RPMI7951 (cell line): ENCODE measurements at regions not wholly inside any gene's neighbourhood (a gene's known extent, or its start where the extent isn't known, plus 50 kb on each side); places are given as distances from the start of the nearest gene placed in this dataset.
A peak's percentile ranks its signal among the peaks of the same experiment; 100 is the strongest.

Experiments used
- DNase-seq: peaks from one replicate; pipeline ENCODE4 v3.0.0-alpha.2; 2012; ENCODE audit warnings: low read depth

- no peak for DNase-seq
Measured at GRCh38 chr5:143693651-143694252, 118.2 kb upstream of the HMHB1 start.

GRCh38 chr5:143692342-143692741 lies 119.6 kb upstream of the HMHB1 start:
- no peak for DNase-seq

GRCh38 chr5:143691945-143692290 lies 120.0 kb upstream of the HMHB1 start:
- no peak for DNase-seq

- DNase-seq, result no peak
Measured at GRCh38 chr5:143691287-143691944, 120.5 kb upstream of the HMHB1 start.

GRCh38 chr5:143687604-143688003 lies 124.4 kb upstream of the HMHB1 start:
- no peak for DNase-seq

- no peak for DNase-seq
Measured at GRCh38 chr5:143685246-143685815, 126.6 kb upstream of the HMHB1 start.

- DNase-seq, result no peak
Measured at GRCh38 chr5:143683459-143683858, 128.5 kb upstream of the HMHB1 start.

GRCh38 chr5:143682929-143683386 lies 129.0 kb upstream of the HMHB1 start:
- DNase-seq, result peak; percentile 11

- DNase-seq, result no peak
Measured at GRCh38 chr5:143682246-143682905, 129.6 kb upstream of the HMHB1 start.

GRCh38 chr5:143680672-143681259 lies 131.2 kb upstream of the HMHB1 start:
- DNase-seq, result no peak

GRCh38 chr5:143679777-143680176 lies 132.2 kb upstream of the HMHB1 start:
- peak; percentile 58 for DNase-seq

GRCh38 chr5:143678148-143678905 lies 133.6 kb upstream of the HMHB1 start:
- DNase-seq, result no peak

- no peak for DNase-seq
Measured at GRCh38 chr5:143677403-143677802, 134.6 kb upstream of the HMHB1 start.

- DNase-seq, result no peak
Measured at GRCh38 chr5:143676802-143677201, 135.2 kb upstream of the HMHB1 start.

- no peak for DNase-seq
Measured at GRCh38 chr5:143674469-143674786, 137.5 kb upstream of the HMHB1 start.

GRCh38 chr5:143673676-143674468 lies 138.1 kb upstream of the HMHB1 start:
- DNase-seq, result no peak

GRCh38 chr5:143672806-143673205 lies 139.2 kb upstream of the HMHB1 start:
- no peak for DNase-seq

- no peak for DNase-seq
Measured at GRCh38 chr5:143671674-143672569, 140.0 kb upstream of the HMHB1 start.

- no peak for DNase-seq
Measured at GRCh38 chr5:143671021-143671420, 140.9 kb upstream of the HMHB1 start.

GRCh38 chr5:143665866-143666265 lies 146.1 kb upstream of the HMHB1 start:
- DNase-seq, result no peak
